GM18502 (cell line): ENCODE measurements at regions not wholly inside any gene's neighbourhood (a gene's known extent, or its start where the extent isn't known, plus 50 kb on each side); places are given as distances from the start of the nearest gene placed in this dataset.

Experiments used
- ATAC-seq: cut with Tn5 transposase; IDR thresholded peaks from one replicate; pipeline ENCODE4 v1.9.1; 2021; ENCODE audit warnings: mild to moderate bottlenecking; ENCODE audit not compliant: unreplicated experiment, poor library complexity

- ATAC-seq = no peak
Measured at GRCh38 chr2:241924069-241924908, 54.8 kb downstream of the RTP5 start.

GRCh38 chr2:241924909-241925250 is 55.4 kb downstream of the RTP5 start:
- no peak for ATAC-seq

- no peak for ATAC-seq
Measured at GRCh38 chr2:241925277-241925676, 55.7 kb downstream of the RTP5 start.

GRCh38 chr2:241925821-241926441 is 56.4 kb downstream of the RTP5 start:
- no peak for ATAC-seq

GRCh38 chr2:241926541-241927311 is 57.2 kb downstream of the RTP5 start:
- ATAC-seq = no peak

GRCh38 chr2:241929551-241930490 is 60.3 kb downstream of the RTP5 start:
- no peak for ATAC-seq

- ATAC-seq = no peak
Measured at GRCh38 chr2:241931084-241931975, 61.8 kb downstream of the RTP5 start.

GRCh38 chr2:241931976-241932898 is 62.7 kb downstream of the RTP5 start:
- no peak for ATAC-seq

GRCh38 chr2:241932899-241933178 is 63.3 kb downstream of the RTP5 start:
- ATAC-seq = no peak

GRCh38 chr2:241933179-241933911 is 63.8 kb downstream of the RTP5 start:
- no peak for ATAC-seq

- no peak for ATAC-seq
Measured at GRCh38 chr2:241935314-241935713, 65.8 kb downstream of the RTP5 start.

GRCh38 chr2:241935774-241936173 is 66.2 kb downstream of the RTP5 start:
- no peak for ATAC-seq

GRCh38 chr2:241936457-241937133 is 67.1 kb downstream of the RTP5 start:
- no peak for ATAC-seq

- no peak for ATAC-seq
Measured at GRCh38 chr2:241937297-241937696, 67.8 kb downstream of the RTP5 start.

- ATAC-seq = no peak
Measured at GRCh38 chr2:241939541-241939940, 70.0 kb downstream of the RTP5 start.

- no peak for ATAC-seq
Measured at GRCh38 chr2:241940329-241940728, 70.8 kb downstream of the RTP5 start.

- no peak for ATAC-seq
Measured at GRCh38 chr2:241941691-241942301, 72.3 kb downstream of the RTP5 start.
